KG1 (cell line): ENCODE measurements at regions not wholly inside any gene's neighbourhood (a gene's known extent, or its start where the extent isn't known, plus 50 kb on each side); places are given as distances from the start of the nearest gene placed in this dataset.

Experiments used
- DNase-seq: peaks from one replicate; lab custom pipeline; 2025; lab: John Stamatoyannopoulos, UW

GRCh38 chr3:55178336-55178735, 250.5 kb upstream of the LRTM1 start:
- no peak for DNase-seq

- DNase-seq, result no peak
Measured at GRCh38 chr3:55177749-55178148, 249.9 kb upstream of the LRTM1 start.

- DNase-seq, result no peak
Measured at GRCh38 chr3:55175423-55175822, 247.6 kb upstream of the LRTM1 start.

GRCh38 chr3:55174747-55175146, 246.9 kb upstream of the LRTM1 start:
- no peak for DNase-seq

- no peak for DNase-seq
Measured at GRCh38 chr3:55173504-55173903, 245.6 kb upstream of the LRTM1 start.

- DNase-seq, result no peak
Measured at GRCh38 chr3:55172913-55173312, 245.1 kb upstream of the LRTM1 start.

- DNase-seq, result no peak
Measured at GRCh38 chr3:55170444-55170843, 242.6 kb upstream of the LRTM1 start.

- no peak for DNase-seq
Measured at GRCh38 chr3:55169608-55170072, 241.8 kb upstream of the LRTM1 start.

GRCh38 chr3:55169161-55169560, 241.3 kb upstream of the LRTM1 start:
- DNase-seq, result no peak

- DNase-seq, result no peak
Measured at GRCh38 chr3:55167586-55168317, 239.9 kb upstream of the LRTM1 start.

GRCh38 chr3:55166576-55167555, 239.0 kb upstream of the LRTM1 start:
- no peak for DNase-seq

GRCh38 chr3:55165704-55166405, 238.0 kb upstream of the LRTM1 start:
- no peak for DNase-seq

- DNase-seq, result no peak
Measured at GRCh38 chr3:55165278-55165677, 237.4 kb upstream of the LRTM1 start.

- DNase-seq, result no peak
Measured at GRCh38 chr3:55164876-55165275, 237.0 kb upstream of the LRTM1 start.

GRCh38 chr3:55164191-55164590, 236.3 kb upstream of the LRTM1 start:
- DNase-seq, result no peak

GRCh38 chr3:55163421-55163820, 235.6 kb upstream of the LRTM1 start:
- DNase-seq, result no peak

- no peak for DNase-seq
Measured at GRCh38 chr3:55162031-55162795, 234.4 kb upstream of the LRTM1 start.

GRCh38 chr3:55161231-55161630, 233.4 kb upstream of the LRTM1 start:
- DNase-seq, result no peak

GRCh38 chr3:55160241-55160983, 232.6 kb upstream of the LRTM1 start:
- DNase-seq, result no peak

GRCh38 chr3:55159711-55160110, 231.9 kb upstream of the LRTM1 start:
- DNase-seq, result no peak

- DNase-seq, result no peak
Measured at GRCh38 chr3:55159016-55159415, 231.2 kb upstream of the LRTM1 start.
